ENCODE measurements at regions not wholly inside any gene's neighbourhood (a gene's known extent, or its start where the extent isn't known, plus 50 kb on each side); places are given as distances from the start of the nearest gene placed in this dataset.

DNA sequence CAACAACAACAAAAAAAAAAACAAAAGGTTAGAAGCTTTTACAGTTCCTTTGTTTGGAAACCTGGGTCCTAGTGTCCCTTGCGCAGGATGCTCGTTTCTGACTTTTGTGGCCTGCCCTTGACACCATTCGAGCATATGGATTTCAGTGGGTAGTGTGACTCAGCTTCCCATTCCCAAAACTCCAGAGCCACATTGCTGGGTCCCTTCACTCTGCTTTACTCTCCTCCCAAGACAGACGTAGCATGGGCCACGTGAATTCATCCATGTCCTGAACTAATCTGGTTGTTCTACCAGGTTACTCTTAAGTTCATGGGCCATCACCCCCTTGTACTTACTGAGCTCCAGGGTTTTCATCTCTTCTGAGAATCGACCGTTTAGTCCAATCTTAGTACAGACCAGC, 68.0 kb upstream of the MAX start:
- H3K9me3 Mint-ChIP-seq: no peaks in the 10 kb centered on the region
- H2AFZ ChIP-seq: no peak overlapping the region; the same call in 1 of the 2 replicates
- H3K27me3 Mint-ChIP-seq (ENCODE audit: insufficient read depth, low read depth, poor library complexity): no peaks in the 10 kb centered on the region
- no peaks in the 10 kb centered on the region; the same call in 1 of the 2 replicates for H3K4me1 ChIP-seq (ENCODE audit: insufficient read depth)
- H4K20me1 ChIP-seq (replicated peaks; ENCODE audit: insufficient read depth): no peaks in the 10 kb centered on the region
- no peak overlapping the region for H3K27ac Mint-ChIP-seq
- no peak overlapping the region for H3K4me2 ChIP-seq
- H3K4me3 Mint-ChIP-seq: no peak overlapping the region
- no peaks in the 10 kb centered on the region for H3K36me3 Mint-ChIP-seq (ENCODE audit: low read depth)
- H3K4me3 ChIP-seq: no peak overlapping the region
- no peaks in the 10 kb centered on the region for H3K36me3 ChIP-seq (ENCODE audit: insufficient read depth)
- no peak for DNase-seq (ENCODE audit: low spot score)
- H3K4me1 Mint-ChIP-seq: peaks cover 17% of the 10 kb centered on the region
- no peak overlapping the region for H3K27ac ChIP-seq (ENCODE audit: low read depth)
- no peaks in the 10 kb centered on the region for H3K79me2 ChIP-seq (replicated peaks; ENCODE audit: insufficient read depth)
- H3K9me2 ChIP-seq (ENCODE audit: insufficient read depth): no peaks in the 10 kb centered on the region
- no peaks in the 10 kb centered on the region for H3F3A ChIP-seq (replicated peaks; ENCODE audit: low read depth)
- ATAC-seq: no peak
- TF ChIP-seq EZH2 (IDR thresholded peaks at IDR 0.05; ENCODE audit: low read depth, unreplicated experiment) (no peak), JUNB (IDR thresholded peaks at IDR 0.05; ENCODE audit: unreplicated experiment) (no peak), ZNF462 (CRISPR knock-in tag; IDR thresholded peaks at IDR 0.05) (no peak), NANOG (IDR thresholded peaks at IDR 0.05; ENCODE audit: borderline replicate concordance) (no peak), CTCF (conservative IDR thresholded peaks at IDR 0.05; ENCODE audit: low read depth in 2 of 2) (no peak), ZNF331 (CRISPR knock-in tag; IDR thresholded peaks at IDR 0.05; ENCODE audit: low read depth) (no peak), POLR2AphosphoS5 (IDR thresholded peaks at IDR 0.05; ENCODE audit: low read depth) (no peak), EZH2phosphoT487 (IDR thresholded peaks at IDR 0.05; ENCODE audit: unreplicated experiment) (no peak), STAT1 (IDR thresholded peaks at IDR 0.05; ENCODE audit: unreplicated experiment) (no peak), CREB1 (CRISPR knock-in tag; IDR thresholded peaks at IDR 0.05; ENCODE audit: low read depth) (no peak), ETS1 (IDR thresholded peaks at IDR 0.05) (no peak), ZNF114 (CRISPR knock-in tag; IDR thresholded peaks at IDR 0.05) (no peak)
- TF ChIP-seq, protein P1, sequence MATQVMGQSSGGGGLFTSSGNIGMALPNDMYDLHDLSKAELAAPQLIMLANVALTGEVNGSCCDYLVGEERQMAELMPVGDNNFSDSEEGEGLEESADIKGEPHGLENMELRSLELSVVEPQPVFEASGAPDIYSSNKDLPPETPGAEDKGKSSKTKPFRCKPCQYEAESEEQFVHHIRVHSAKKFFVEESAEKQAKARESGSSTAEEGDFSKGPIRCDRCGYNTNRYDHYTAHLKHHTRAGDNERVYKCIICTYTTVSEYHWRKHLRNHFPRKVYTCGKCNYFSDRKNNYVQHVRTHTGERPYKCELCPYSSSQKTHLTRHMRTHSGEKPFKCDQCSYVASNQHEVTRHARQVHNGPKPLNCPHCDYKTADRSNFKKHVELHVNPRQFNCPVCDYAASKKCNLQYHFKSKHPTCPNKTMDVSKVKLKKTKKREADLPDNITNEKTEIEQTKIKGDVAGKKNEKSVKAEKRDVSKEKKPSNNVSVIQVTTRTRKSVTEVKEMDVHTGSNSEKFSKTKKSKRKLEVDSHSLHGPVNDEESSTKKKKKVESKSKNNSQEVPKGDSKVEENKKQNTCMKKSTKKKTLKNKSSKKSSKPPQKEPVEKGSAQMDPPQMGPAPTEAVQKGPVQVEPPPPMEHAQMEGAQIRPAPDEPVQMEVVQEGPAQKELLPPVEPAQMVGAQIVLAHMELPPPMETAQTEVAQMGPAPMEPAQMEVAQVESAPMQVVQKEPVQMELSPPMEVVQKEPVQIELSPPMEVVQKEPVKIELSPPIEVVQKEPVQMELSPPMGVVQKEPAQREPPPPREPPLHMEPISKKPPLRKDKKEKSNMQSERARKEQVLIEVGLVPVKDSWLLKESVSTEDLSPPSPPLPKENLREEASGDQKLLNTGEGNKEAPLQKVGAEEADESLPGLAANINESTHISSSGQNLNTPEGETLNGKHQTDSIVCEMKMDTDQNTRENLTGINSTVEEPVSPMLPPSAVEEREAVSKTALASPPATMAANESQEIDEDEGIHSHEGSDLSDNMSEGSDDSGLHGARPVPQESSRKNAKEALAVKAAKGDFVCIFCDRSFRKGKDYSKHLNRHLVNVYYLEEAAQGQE (IDR thresholded peaks at IDR 0.05; ENCODE audit: unreplicated experiment): no peak
- no peaks in the 10 kb centered on the region for H3K27me3 ChIP-seq (ENCODE audit: insufficient read depth)

Measured in GM23338 (cell line).